ENCODE measurements at regions not wholly inside any gene's neighbourhood (a gene's known extent, or its start where the extent isn't known, plus 50 kb on each side); places are given as distances from the start of the nearest gene placed in this dataset.

GRCh38 chr13:24623149-24623665 is 57.0 kb upstream of the ATP12A start:
- TF ChIP-seq CTCF (IDR thresholded peaks at IDR 0.05), result no peak
- no peak for TF ChIP-seq POLR2A (IDR thresholded peaks at IDR 0.05)
